Embryonic facial prominence (tissue), 1 donor: ENCODE measurements at regions not wholly inside any gene's neighbourhood (a gene's known extent, or its start where the extent isn't known, plus 50 kb on each side); places are given as distances from the start of the nearest gene placed in this dataset.
"Not testable (repeated sequence)": the region's sequence is repeated elsewhere in the genome, so short reads cannot be mapped to it uniquely, and the experiment has no call there.

Source experiments
- DNase-seq: peaks from one replicate; pipeline ENCODE4 v3.0.0-alpha.2; 2016; ENCODE audit errors: extremely low spot score

DNA sequence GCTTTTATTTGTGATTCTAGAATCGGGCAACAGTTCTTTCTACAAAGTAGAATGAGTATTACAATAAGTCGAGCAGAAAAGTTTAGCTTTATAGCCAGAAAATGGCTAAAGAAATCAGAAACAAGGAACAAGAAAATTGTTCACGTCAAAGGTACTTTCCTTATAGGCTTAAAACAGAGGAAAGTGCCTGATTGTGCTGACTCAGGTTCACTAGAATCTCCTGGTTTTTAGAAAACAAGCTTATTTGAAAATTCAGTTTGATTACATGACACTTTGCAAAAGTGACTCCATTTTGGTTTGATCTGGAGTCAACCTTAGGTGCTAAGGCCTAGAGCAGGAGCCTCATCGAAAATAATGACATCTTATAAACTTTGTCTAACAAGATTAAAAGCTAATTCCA lies 564.7 kb upstream of the FLRT2 start:
- DNase-seq: no peak

- no peak for DNase-seq
These were observed 560.4 kb upstream of the FLRT2 start for GRCh38 chr14:84969501-84969900.

DNA sequence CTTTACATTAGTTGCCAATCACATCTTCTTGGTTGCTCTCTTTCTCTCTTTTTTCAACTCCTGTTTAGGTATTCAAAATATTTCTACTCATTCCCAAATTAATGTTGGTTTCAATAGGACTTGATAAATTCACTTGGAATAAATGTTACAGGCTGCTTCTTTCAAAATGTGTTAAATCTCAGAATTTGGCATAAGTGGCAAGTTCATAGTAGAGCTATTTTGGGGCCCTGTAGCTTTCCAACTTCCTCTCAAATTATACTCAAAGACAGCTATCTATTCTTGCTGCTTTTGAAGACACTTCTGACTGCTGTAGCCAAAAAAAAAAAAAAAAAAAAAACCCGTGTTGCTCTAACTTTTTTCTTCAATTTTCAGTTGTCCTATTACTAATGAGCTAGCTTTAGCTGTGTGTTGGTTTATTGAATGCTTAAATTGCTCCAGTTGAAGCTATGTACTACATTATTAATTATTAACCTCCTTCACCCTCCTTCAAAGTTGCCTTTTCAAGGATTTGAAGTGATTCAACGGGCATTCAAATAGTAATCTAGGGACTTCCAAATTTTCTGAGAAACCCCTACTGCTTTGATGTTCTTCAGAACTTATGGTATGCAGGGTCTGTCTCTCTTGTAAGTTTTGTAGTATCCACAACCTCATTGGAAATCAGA lies 554.6 kb upstream of the FLRT2 start:
- no peak for DNase-seq

DNA sequence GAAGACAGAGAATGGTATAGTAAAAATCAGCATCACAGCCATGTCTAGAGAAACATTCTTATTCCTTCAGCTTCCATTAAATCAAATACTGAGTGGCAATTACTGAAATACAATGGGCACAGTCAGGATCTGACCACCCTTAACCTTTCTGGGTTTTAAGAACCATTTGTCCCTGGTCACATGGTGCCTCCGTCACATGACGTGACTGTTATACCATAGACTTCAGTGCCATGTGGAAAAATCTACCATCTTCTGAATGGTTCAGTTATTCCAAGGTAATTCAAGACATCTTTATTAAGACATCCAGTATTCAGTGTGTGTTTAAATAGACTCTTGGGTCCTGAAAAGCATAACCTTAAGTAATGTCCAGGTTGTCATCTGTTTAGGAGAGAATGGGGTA lies 553.1 kb upstream of the FLRT2 start:
- DNase-seq: no peak

- DNase-seq: no peak
These were observed 542.9 kb upstream of the FLRT2 start for GRCh38 chr14:84987042-84987441.

- no peak for DNase-seq
These were observed 541.6 kb upstream of the FLRT2 start for GRCh38 chr14:84988357-84988756.

DNA sequence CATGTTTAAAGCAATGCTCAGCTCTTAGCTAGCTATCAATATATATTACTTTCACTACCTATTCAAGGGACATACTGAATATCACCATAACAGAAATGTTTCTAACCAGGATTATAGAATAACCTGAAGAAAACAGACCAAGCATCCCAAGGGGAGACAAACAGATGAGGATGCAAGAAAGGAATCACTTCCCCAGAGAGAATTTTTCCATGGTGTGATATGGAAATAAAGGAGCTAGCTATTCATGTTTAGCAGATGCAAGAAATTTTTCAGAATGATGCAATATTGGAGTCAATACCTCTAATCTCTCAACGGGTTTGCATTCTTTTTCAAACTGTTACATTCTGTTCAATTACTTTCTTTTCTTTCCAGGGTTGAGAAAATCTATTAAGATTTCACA lies 538.9 kb upstream of the FLRT2 start:
- no peak for DNase-seq

GRCh38 chr14:84998216-84998615 lies 531.7 kb upstream of the FLRT2 start:
- DNase-seq: no peak

- no peak for DNase-seq
These were observed 527.1 kb upstream of the FLRT2 start for GRCh38 chr14:85002846-85003245.

DNA sequence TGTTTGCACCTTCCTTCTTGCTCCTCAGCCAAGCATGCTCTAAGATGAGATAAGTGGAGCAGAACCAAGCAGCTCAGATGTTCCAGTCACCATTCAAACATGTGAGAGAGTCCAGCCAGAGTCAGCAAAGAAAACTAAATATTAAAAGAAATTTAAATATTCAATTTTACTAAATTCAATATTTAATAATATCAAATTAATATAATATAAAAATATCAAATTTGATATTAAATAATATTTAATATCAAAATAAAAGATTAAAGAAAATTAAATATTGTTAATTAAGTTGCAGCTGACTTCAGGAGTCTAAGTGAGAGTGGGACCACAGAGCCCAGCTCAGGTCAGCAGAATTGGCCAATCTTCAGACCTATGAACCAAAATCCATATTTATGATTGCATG lies 526.1 kb upstream of the FLRT2 start:
- no peak for DNase-seq

DNA sequence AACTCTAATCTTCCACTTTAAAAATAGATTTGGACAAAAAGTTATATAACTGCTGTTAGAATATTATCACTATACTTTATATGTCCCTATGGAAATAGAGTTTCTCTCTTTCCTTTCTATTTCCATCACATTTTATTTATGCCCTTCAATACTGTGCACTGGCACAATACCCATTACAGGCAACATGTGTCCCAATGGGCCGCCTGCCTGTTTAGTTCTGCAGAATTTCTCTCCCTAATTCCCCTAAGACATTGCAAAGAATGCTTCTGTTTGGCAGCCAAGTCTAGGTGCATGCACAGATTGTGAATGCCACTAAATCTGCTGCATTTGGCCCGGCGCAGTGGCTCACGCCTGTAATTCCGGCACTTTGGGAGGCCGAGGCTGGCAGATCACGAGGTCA lies 520.4 kb upstream of the FLRT2 start:
- DNase-seq: no peak

- DNase-seq: no peak
These were observed 519.8 kb upstream of the FLRT2 start for GRCh38 chr14:85010186-85010585.

DNA sequence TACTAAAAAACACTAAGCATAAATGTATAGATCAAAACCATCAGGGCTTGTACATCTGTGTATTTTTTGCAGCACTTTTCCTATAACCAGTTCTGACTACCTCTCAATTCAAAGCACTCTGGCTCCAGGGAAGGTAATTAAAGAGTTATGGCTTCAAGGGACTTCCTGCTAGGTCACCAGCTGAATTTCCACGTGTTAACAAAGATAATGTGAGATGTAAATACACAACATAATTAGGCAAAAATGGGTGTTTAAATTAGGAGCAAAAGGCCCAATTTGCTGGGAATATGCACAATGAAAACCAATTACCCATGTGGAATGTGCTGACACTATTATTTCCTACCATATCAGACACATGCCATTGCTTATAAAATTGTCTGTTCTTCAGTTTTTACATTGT lies 513.4 kb upstream of the FLRT2 start:
- no peak for DNase-seq

GRCh38 chr14:85023866-85024265 lies 506.1 kb upstream of the FLRT2 start:
- DNase-seq: not testable (repeated sequence)

DNA sequence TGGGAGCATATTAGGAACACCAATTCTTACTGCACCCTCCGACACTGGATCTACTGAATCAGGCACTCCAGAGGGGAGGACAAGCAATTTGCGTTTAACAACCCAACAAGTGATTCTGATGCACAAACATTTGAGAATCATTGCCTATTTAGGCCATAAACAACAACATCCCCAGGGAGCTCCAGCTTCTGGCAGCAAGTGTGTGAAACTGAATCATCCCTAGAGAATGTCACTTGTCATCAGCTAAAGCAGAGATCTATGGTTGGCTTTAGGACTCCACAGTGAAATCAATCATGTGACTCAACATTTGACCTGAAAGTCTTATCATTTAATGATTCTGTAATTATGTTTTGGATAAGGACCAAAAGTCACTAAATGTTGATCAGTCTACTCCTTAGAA lies 505.0 kb upstream of the FLRT2 start:
- DNase-seq: no peak

GRCh38 chr14:85027681-85028370 lies 502.1 kb upstream of the FLRT2 start:
- no peak for DNase-seq

- no peak for DNase-seq
These were observed 492.5 kb upstream of the FLRT2 start for GRCh38 chr14:85037411-85037810.

DNA sequence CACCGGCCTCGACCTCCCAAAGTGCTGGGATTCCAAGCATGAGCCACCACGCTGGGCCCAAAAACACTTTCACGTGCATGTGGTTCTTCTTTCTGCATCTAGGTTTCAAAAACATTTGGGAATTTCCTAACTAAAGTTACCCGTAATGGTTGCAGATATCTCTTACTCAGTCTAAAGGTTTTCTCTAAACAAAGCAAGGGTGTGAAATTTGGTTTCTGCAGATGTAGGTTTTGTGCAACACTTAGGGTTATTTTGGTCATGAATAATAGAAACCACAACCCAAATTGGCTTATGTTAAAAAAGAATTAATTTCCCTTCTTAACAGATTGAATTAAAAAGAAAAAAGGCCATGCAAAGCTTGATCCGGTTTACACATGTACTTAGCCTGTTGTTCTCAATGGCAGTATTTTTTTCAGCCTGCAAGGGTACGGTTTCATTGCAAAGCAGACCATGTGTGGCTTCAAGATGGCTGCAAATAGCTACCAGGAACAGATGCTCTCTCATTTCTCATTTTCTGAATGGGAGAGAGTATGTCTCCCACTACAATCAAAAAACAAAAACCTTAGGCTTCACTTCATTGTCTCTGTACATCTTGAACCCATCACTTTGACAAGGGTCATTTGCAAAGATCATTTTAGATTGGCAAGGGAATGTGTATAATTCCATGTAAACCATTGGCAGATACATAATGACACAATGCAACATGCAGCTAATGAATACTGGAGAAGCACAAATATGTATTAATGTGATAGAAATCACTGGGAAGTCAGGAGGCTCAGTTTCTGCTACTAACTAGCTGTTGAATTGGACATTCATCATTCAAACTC lies 491.2 kb upstream of the FLRT2 start:
- DNase-seq: no peak

GRCh38 chr14:85039353-85039626 lies 490.7 kb upstream of the FLRT2 start:
- DNase-seq: no peak

DNA sequence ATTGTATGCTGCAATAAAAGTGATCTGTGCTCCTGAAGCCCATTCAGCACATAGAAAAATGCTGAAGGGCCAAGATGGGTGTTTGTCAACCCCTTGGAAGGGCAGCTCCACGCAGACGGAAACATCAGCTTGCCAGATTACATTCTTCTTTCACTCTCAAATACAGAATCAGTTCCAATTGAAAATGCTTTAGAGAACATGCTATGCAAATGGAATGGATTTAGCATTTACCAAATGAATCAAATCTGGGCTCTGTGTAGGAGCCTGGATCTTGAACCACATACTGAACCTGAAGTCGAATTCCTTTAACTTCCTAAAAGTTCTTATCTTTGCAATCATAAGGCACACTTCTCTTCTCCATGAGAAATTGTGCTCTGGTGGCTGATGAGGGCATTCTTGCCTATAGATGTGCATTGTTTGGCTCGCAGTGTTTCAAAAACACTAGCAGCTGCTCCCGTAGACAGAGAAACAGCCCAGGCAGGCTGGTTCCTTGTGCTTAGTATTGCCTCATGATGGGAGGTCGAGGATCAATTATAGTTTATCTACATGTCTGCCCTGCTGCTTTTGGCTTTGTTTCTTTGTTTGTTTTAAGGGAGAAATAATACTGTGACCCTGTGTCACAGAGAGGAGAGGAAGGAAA lies 489.8 kb upstream of the FLRT2 start:
- no peak for DNase-seq

DNA sequence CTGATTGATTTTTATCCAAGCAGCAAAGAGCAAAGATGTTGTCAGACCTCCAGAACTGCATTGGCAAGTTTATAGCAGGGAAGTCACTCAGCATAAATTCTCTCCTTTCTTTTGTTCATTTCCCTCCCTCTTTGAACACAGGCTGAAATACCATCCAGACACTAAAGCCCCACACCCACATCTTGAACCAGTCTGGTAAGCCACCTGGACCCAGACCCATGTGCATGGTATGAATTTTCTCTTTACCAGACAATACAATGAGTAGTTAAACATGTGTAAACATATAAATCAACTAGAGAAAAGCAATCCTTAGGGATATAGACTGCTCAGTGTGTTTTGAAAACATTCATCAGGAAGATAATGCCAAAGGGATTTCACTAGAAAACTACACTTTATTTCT lies 488.3 kb upstream of the FLRT2 start:
- no peak for DNase-seq

DNA sequence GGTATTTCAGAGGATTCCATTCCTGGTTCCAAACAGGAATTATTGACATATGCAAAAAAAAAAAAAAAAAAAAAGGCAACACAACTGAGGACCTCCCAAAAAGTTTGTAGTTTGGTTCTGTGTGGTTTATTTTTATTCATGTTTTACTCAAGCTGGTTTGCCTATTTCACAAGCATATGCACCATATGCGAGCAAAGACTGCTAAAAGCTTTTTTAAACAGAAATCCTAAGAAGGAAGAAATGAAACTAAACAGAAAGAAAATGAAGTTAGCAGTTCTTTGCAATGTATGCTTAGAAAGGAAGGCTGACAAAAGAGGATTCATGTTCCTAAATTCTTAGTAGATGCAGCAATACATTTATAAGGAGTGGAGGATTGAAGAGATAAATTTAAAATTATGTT lies 487.6 kb upstream of the FLRT2 start:
- no peak for DNase-seq

GRCh38 chr14:85050180-85050579 lies 479.8 kb upstream of the FLRT2 start:
- no peak for DNase-seq
